Mesothelial cell of epicardium (in vitro differentiated cells): ENCODE measurements at regions not wholly inside any gene's neighbourhood (a gene's known extent, or its start where the extent isn't known, plus 50 kb on each side); places are given as distances from the start of the nearest gene placed in this dataset.

Experiments
- DNase-seq, 2 experiments: peaks; one replicate each; pipeline ENCODE4 v3.0.0; 2021; ENCODE audit warnings: low spot score in 2 of 2; ENCODE audit not compliant: unreplicated experiment in 2 of 2
- H3K27ac Mint-ChIP-seq: 2 replicates; pipeline ENCODE4 v1.8.0; 2021; ENCODE audit warnings: mixed read lengths
- H3K27me3 Mint-ChIP-seq: 2 replicates; pipeline ENCODE4 v1.8.0; 2021; ENCODE audit warnings: low read depth, mixed read lengths
- H3K36me3 Mint-ChIP-seq: 2 replicates; pipeline ENCODE4 v1.8.0; 2021; ENCODE audit warnings: mixed read lengths
- H3K4me1 Mint-ChIP-seq: 2 replicates; pipeline ENCODE4 v1.8.0; 2021; ENCODE audit warnings: mixed read lengths
- H3K4me3 Mint-ChIP-seq: 2 replicates; pipeline ENCODE4 v1.8.0; 2021; ENCODE audit warnings: mild to moderate bottlenecking, moderate library complexity, mixed read lengths
- H3K9me3 Mint-ChIP-seq: 2 replicates; pipeline ENCODE4 v1.8.0; 2021; ENCODE audit warnings: mixed read lengths
- TF ChIP-seq, protein P1 (sequence below): fragments of 200-600 bp; sonication (generic); IDR thresholded peaks from one replicate; pipeline ENCODE4 v1.5.0; 2021; ENCODE audit warnings: antibody characterized with exemption; ENCODE audit not compliant: unreplicated experiment

DNA sequence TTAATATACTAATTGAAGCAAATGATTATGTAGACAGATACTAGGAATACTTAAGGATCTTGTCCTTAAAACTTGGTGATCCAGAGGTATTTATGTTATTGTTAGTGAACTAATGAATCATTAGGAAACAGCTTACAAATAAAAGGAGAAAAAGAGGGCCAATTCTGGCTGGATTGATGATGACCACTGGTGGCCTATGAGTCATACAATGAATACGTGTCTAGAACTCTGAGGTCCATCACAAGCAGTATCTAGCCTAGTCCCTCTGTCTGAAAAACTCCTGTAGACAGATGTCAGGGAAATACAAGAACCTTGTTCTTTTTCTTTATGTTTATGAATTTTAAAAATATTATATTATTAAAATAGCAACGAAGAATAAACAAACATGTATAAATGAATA, 51.7 kb upstream of the RTL1 start:
- Mint-ChIP-seq H3K27ac (no peak overlapping the region), H3K4me1 (no peaks in the 10 kb centered on the region), H3K9me3 (peaks cover 6% of the 10 kb centered on the region), H3K27me3 (peaks cover 18% of the 10 kb centered on the region), H3K36me3 (no peaks in the 10 kb centered on the region), H3K4me3 (no peak overlapping the region)
- no peak for DNase-seq
- TF ChIP-seq, protein P1, sequence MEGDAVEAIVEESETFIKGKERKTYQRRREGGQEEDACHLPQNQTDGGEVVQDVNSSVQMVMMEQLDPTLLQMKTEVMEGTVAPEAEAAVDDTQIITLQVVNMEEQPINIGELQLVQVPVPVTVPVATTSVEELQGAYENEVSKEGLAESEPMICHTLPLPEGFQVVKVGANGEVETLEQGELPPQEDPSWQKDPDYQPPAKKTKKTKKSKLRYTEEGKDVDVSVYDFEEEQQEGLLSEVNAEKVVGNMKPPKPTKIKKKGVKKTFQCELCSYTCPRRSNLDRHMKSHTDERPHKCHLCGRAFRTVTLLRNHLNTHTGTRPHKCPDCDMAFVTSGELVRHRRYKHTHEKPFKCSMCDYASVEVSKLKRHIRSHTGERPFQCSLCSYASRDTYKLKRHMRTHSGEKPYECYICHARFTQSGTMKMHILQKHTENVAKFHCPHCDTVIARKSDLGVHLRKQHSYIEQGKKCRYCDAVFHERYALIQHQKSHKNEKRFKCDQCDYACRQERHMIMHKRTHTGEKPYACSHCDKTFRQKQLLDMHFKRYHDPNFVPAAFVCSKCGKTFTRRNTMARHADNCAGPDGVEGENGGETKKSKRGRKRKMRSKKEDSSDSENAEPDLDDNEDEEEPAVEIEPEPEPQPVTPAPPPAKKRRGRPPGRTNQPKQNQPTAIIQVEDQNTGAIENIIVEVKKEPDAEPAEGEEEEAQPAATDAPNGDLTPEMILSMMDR: no peak

DNA sequence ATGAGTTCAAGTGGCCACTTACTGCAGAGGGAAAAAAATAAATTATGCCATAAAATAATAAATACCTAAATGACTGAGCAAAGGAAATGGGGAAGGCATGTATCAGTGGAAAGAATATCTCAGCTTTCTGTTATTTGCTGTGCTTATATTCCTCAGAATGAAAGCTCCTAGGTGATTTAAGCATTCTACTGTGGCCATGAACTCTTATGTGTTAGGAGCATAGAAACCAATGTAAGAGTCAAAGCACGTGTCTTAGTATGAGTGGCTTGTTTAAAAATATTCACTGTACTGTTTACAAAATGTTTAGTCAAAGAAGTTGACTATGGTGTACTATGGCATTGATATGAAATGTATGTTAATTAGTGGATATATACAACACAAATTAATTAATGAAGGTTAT, 59.0 kb upstream of the RTL1 start:
- H3K36me3 Mint-ChIP-seq: no peaks in the 10 kb centered on the region
- peaks cover 11% of the 10 kb centered on the region for H3K9me3 Mint-ChIP-seq
- H3K4me1 Mint-ChIP-seq: no peaks in the 10 kb centered on the region
- no peak for DNase-seq
- H3K27me3 Mint-ChIP-seq: peaks cover 34% of the 10 kb centered on the region
- no peak overlapping the region for H3K4me3 Mint-ChIP-seq
- no peak overlapping the region for H3K27ac Mint-ChIP-seq
- TF ChIP-seq, protein P1: no peak

- TF ChIP-seq, protein P1: no peak
- H3K27me3 Mint-ChIP-seq: peaks cover 25% of the 10 kb centered on the region
- H3K27ac Mint-ChIP-seq: no peak overlapping the region
- DNase-seq: no peak
- no peaks in the 10 kb centered on the region for H3K4me1 Mint-ChIP-seq
- H3K9me3 Mint-ChIP-seq: peaks cover 4% of the 10 kb centered on the region
- no peaks in the 10 kb centered on the region for H3K36me3 Mint-ChIP-seq
- H3K4me3 Mint-ChIP-seq: no peak overlapping the region
Observed at GRCh38 chr14:100965296-100965695, 61.8 kb upstream of the RTL1 start.

- DNase-seq: no peak
- Mint-ChIP-seq H3K36me3 (no peaks in the 10 kb centered on the region), H3K27ac (no peak overlapping the region), H3K27me3 (peaks cover 15% of the 10 kb centered on the region), H3K9me3 (peaks cover 3% of the 10 kb centered on the region), H3K4me1 (no peaks in the 10 kb centered on the region), H3K4me3 (no peak overlapping the region)
- TF ChIP-seq, protein P1: no peak
Observed at GRCh38 chr14:100967178-100967577, 63.7 kb upstream of the RTL1 start.

DNA sequence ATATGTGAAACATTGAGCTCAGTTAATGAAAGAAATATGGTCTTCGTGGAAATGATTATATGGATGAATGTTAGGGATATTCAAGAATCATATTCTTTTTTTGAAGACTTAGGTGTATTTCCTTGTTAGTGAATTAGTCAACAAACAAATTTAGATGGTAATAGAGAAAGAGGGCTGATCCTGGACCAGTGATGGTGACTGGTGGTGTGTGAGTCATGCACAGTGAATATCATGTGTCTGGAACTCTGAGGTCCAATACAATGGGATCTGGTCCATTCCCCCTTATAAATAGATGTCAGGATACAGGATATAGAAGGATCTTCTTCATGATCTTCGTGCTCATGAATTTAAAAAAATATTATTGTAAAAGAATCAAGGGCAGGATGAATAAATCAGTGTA, 64.4 kb upstream of the RTL1 start:
- H3K4me1 Mint-ChIP-seq: no peaks in the 10 kb centered on the region
- no peaks in the 10 kb centered on the region for H3K36me3 Mint-ChIP-seq

More for the DNA sequence above, 64.4 kb upstream of the RTL1 start:
- Mint-ChIP-seq H3K27ac (no peak overlapping the region), H3K27me3 (peaks cover 13% of the 10 kb centered on the region), H3K9me3 (peaks cover 2% of the 10 kb centered on the region), H3K4me3 (no peak overlapping the region)
- TF ChIP-seq, protein P1: no peak
- DNase-seq: no peak
